GM23338 (cell line): ENCODE measurements at regions not wholly inside any gene's neighbourhood (a gene's known extent, or its start where the extent isn't known, plus 50 kb on each side); places are given as distances from the start of the nearest gene placed in this dataset.

Experiments
- CREB1 ChIP-seq: fragments of 250-450 bp; sonication (Bioruptor Pico); IDR thresholded peaks from 2 replicates; pipeline ENCODE4 v1.5.0; 2020; ENCODE audit warnings: low read depth, mild to moderate bottlenecking, moderate library complexity
- EZH2 ChIP-seq: fragments of 200-600 bp; sonication (generic); IDR thresholded peaks from one replicate; pipeline ENCODE4 v1.8.0; 2017; ENCODE audit warnings: antibody characterized with exemption, mild to moderate bottlenecking, low read depth; ENCODE audit not compliant: unreplicated experiment
- REST ChIP-seq: IDR thresholded peaks from one replicate; pipeline ENCODE4 v1.6.1; 2018; ENCODE audit warnings: antibody characterized with exemption; ENCODE audit not compliant: unreplicated experiment
- TF ChIP-seq, protein P1 (sequence below), 2 experiments: fragments of 200-600 bp in 1 of 2; sonication (generic) in 1 of 2; conservative IDR thresholded peaks; 2 replicates each; pipeline versions ENCODE4 v1.5.1 to v1.6.1; 2016 to 2017; ENCODE audit warnings: antibody characterized with exemption in 2 of 2, low read depth in 2 of 2, mild to moderate bottlenecking in 2 of 2, moderate library complexity in 1 of 2

DNA sequence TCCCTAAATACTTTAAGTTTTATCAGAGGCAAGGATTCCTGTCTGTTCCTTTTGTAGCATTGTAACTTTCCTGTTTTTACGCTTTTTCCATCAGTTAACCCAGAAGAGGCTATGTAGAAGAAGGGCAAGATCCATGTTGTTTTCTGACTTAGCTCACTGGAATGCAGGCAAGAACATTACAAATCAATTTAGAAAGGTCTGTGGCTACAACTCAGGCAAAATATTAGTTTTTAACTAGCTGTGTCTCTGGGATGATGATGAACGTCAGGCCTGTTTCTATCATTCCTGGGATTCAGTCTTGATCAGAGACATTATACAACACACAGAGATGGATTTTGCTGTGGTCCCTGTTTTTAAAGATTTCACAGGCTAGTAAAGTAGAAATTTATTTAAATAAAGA is 813.0 kb upstream of the POU3F4 start:
- TF ChIP-seq REST, result no peak
- TF ChIP-seq, protein P1, sequence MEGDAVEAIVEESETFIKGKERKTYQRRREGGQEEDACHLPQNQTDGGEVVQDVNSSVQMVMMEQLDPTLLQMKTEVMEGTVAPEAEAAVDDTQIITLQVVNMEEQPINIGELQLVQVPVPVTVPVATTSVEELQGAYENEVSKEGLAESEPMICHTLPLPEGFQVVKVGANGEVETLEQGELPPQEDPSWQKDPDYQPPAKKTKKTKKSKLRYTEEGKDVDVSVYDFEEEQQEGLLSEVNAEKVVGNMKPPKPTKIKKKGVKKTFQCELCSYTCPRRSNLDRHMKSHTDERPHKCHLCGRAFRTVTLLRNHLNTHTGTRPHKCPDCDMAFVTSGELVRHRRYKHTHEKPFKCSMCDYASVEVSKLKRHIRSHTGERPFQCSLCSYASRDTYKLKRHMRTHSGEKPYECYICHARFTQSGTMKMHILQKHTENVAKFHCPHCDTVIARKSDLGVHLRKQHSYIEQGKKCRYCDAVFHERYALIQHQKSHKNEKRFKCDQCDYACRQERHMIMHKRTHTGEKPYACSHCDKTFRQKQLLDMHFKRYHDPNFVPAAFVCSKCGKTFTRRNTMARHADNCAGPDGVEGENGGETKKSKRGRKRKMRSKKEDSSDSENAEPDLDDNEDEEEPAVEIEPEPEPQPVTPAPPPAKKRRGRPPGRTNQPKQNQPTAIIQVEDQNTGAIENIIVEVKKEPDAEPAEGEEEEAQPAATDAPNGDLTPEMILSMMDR (conservative IDR thresholded peaks at IDR 0.05; ENCODE audit: low read depth in 2 of 2), result no peak
- no peak for TF ChIP-seq EZH2
- no peak for TF ChIP-seq CREB1 (CRISPR knock-in tag)
